ENCODE measurements at regions not wholly inside any gene's neighbourhood (a gene's known extent, or its start where the extent isn't known, plus 50 kb on each side); places are given as distances from the start of the nearest gene placed in this dataset.

GRCh38 chr11:98965775-98966174, 55.0 kb upstream of the CNTN5 start:
- TF ChIP-seq TARDBP (IDR thresholded peaks at IDR 0.05; ENCODE audit: borderline replicate concordance) (no peak), NBN (IDR thresholded peaks at IDR 0.05) (no peak), SIX5 (IDR thresholded peaks at IDR 0.05; ENCODE audit: low read depth, low read length, severe bottlenecking) (no peak), CTCF (IDR thresholded peaks at IDR 0.05 in 2 of 3, conservative IDR thresholded peaks at IDR 0.05 in 1 of 3; ENCODE audit: control insufficient read depth in 2 of 3, extremely low read depth in 1 of 3, insufficient read depth in 1 of 3, low read depth in 3 of 3, low read length in 3 of 3) (no peak), CHD2 (IDR thresholded peaks at IDR 0.05; ENCODE audit: borderline replicate concordance, low read depth, low read length) (no peak)
- TF ChIP-seq, protein P1, sequence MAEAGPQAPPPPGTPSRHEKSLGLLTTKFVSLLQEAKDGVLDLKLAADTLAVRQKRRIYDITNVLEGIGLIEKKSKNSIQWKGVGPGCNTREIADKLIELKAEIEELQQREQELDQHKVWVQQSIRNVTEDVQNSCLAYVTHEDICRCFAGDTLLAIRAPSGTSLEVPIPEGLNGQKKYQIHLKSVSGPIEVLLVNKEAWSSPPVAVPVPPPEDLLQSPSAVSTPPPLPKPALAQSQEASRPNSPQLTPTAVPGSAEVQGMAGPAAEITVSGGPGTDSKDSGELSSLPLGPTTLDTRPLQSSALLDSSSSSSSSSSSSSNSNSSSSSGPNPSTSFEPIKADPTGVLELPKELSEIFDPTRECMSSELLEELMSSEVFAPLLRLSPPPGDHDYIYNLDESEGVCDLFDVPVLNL (IDR thresholded peaks at IDR 0.05; ENCODE audit: low read depth, low read length), result no peak

Data from GM12878 (cell line).